ENCODE measurements at regions not wholly inside any gene's neighbourhood (a gene's known extent, or its start where the extent isn't known, plus 50 kb on each side); places are given as distances from the start of the nearest gene placed in this dataset.

DNA sequence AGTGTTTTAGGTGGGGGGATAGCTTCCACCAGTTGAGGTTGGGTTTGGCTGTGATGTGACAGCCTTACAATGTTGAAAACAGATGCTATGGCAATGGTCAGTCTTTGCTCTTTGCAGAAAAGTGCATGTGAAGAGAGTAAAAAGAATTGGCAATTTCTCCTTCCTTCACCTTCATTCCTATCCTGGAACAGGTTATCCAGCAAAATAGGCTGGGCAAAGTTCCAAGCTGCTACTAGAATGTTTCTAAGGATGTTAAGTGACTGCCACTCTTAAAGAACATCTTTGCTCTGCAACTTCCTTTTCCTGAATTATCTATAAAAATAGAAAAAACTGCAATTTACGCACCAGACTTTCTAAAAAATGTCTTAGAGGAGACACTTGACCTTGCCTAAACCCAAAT, 50.1 kb upstream of the MYCBP2 start:
- TF ChIP-seq, protein P1, sequence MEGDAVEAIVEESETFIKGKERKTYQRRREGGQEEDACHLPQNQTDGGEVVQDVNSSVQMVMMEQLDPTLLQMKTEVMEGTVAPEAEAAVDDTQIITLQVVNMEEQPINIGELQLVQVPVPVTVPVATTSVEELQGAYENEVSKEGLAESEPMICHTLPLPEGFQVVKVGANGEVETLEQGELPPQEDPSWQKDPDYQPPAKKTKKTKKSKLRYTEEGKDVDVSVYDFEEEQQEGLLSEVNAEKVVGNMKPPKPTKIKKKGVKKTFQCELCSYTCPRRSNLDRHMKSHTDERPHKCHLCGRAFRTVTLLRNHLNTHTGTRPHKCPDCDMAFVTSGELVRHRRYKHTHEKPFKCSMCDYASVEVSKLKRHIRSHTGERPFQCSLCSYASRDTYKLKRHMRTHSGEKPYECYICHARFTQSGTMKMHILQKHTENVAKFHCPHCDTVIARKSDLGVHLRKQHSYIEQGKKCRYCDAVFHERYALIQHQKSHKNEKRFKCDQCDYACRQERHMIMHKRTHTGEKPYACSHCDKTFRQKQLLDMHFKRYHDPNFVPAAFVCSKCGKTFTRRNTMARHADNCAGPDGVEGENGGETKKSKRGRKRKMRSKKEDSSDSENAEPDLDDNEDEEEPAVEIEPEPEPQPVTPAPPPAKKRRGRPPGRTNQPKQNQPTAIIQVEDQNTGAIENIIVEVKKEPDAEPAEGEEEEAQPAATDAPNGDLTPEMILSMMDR (IDR thresholded peaks at IDR 0.05; ENCODE audit: insufficient read depth, low read length) = no peak
- DNase-seq (ENCODE audit: low read depth) = no peak

More for the DNA sequence above, 50.1 kb upstream of the MYCBP2 start:
- no peak overlapping the region for H3K4me3 ChIP-seq (ENCODE audit: low read depth, low read length)
